H1 (cell line): ENCODE measurements at regions not wholly inside any gene's neighbourhood (a gene's known extent, or its start where the extent isn't known, plus 50 kb on each side); places are given as distances from the start of the nearest gene placed in this dataset.

Source experiments
- CTCF ChIA-PET: fragments of 300-600 bp; sonication (Branson Sonifier 250); formaldehyde crosslinking; loops from one replicate; lab custom pipeline; 2021; ENCODE audit not compliant: partially characterized antibody; lab: Charles Lee
- POLR2A ChIA-PET: fragments of 300-600 bp; sonication (Branson Sonifier 250); formaldehyde crosslinking; loops from one replicate; lab custom pipeline; 2021; ENCODE audit warnings: inconsistent platforms; ENCODE audit not compliant: partially characterized antibody; lab: Charles Lee
- DNase-seq, 2 experiments: peaks; one replicate each; pipeline versions ENCODE4 v3.0.0 to v3.0.0-alpha.2; 2010 to 2022; ENCODE audit warnings: low spot score in 2 of 2, low read depth in 1 of 2, mixed read lengths in 1 of 2
- FAIRE-seq: peaks from 2 replicates; lab custom pipeline; 2011; peaks lifted over from hg19 to GRCh38; lab: Jason Lieb, UNC
- H2AFZ ChIP-seq: 2 replicates; pipeline ENCODE4 v1.8.1; 2012; ENCODE audit warnings: low read length, inconsistent platforms
- H2AK5ac ChIP-seq: 2 replicates; pipeline ENCODE4 v1.6.1; 2013; ENCODE audit warnings: low read depth, low read length
- H2BK120ac ChIP-seq: replicated peaks from 2 replicates; pipeline ENCODE3; 2013; ENCODE audit warnings: low read depth, low read length, inconsistent platforms
- H2BK12ac ChIP-seq: 2 replicates; pipeline ENCODE4 v1.6.1; 2013; ENCODE audit warnings: low read depth, low read length
- H2BK15ac ChIP-seq: 2 replicates; pipeline ENCODE4 v1.6.1; 2013; ENCODE audit warnings: low read length
- H2BK20ac ChIP-seq: 2 replicates; pipeline ENCODE4 v1.6.1; 2013; ENCODE audit warnings: low read length
- H2BK5ac ChIP-seq: 2 replicates; pipeline ENCODE4 v1.6.1; 2013; ENCODE audit warnings: low read depth, low read length
- H3K14ac ChIP-seq: 2 replicates; pipeline ENCODE4 v1.6.1; 2013; ENCODE audit warnings: inconsistent platforms; ENCODE audit not compliant: insufficient read length
- H3K18ac ChIP-seq: 2 replicates; pipeline ENCODE4 v1.6.1; 2013; ENCODE audit warnings: low read length; ENCODE audit errors: extremely low read depth
- H3K23ac ChIP-seq: 2 replicates; pipeline ENCODE4 v1.6.1; 2013; ENCODE audit warnings: inconsistent platforms; ENCODE audit not compliant: insufficient read length
- H3K23me2 ChIP-seq: 2 replicates; pipeline ENCODE4 v1.6.1; 2013; ENCODE audit warnings: low read depth, low read length
- H3K27ac ChIP-seq: 2 replicates; pipeline ENCODE4 v1.6.1; 2011; ENCODE audit warnings: low read depth, low read length, inconsistent platforms
- H3K27me3 ChIP-seq, 4 experiments: replicated peaks in 1 of 4; 1 replicate in 1 of 4; 2 replicates in 3 of 4; pipeline versions ENCODE4 v1.6.1 to v1.8.1; 2011 to 2013; ENCODE audit warnings: low read length in 3 of 4, mild to moderate bottlenecking in 3 of 4, inconsistent platforms in 2 of 4, mixed read lengths in 2 of 4, moderate library complexity in 1 of 4; ENCODE audit not compliant: control insufficient read depth in 3 of 4, insufficient read depth in 3 of 4; ENCODE audit errors: extremely low read depth in 1 of 4
- H3K36me3 ChIP-seq, 4 experiments: 2 replicates each; pipeline versions ENCODE4 v1.6.1 to v1.8.1; 2011 to 2013; ENCODE audit warnings: mild to moderate bottlenecking in 4 of 4, low read length in 3 of 4, moderate library complexity in 2 of 4, control low read depth in 1 of 4, inconsistent platforms in 1 of 4; ENCODE audit not compliant: insufficient read depth in 4 of 4, control insufficient read depth in 2 of 4
- H3K4ac ChIP-seq: replicated peaks from 2 replicates; pipeline ENCODE3; 2013; ENCODE audit warnings: low read length, low read depth, mixed read lengths, inconsistent platforms; ENCODE audit not compliant: insufficient read length
- H3K4me1 ChIP-seq, 4 experiments: replicated peaks in 1 of 4; 1 replicate in 1 of 4; 2 replicates in 3 of 4; pipeline versions ENCODE4 v1.6.1 to v1.8.1; 2011 to 2013; ENCODE audit warnings: low read length in 3 of 4, inconsistent platforms in 2 of 4, mixed read lengths in 1 of 4; ENCODE audit not compliant: insufficient read depth in 4 of 4, control insufficient read depth in 3 of 4
- H3K4me2 ChIP-seq, 2 experiments: 2 replicates each; pipeline versions ENCODE4 v1.6.1 to v1.8.1; 2011 to 2013; ENCODE audit warnings: low read depth in 2 of 2, low read length in 2 of 2, control low read depth in 1 of 2, inconsistent platforms in 1 of 2, mild to moderate bottlenecking in 1 of 2; ENCODE audit not compliant: insufficient read depth in 1 of 2
- H3K4me3 ChIP-seq, 4 experiments: fragments of 200-600, 300-600 bp in 1 of 4; sonication (generic), shearing (Covaris generic), sonication (Bioruptor Twin) in 1 of 4; 2 replicates each; pipeline versions ENCODE4 v1.5.1 to v1.8.1; 2011 to 2016; ENCODE audit warnings: low read length in 4 of 4, low read depth in 3 of 4, control low read depth in 2 of 4, inconsistent platforms in 2 of 4, mild to moderate bottlenecking in 2 of 4, mixed read lengths in 1 of 4, moderate library complexity in 1 of 4; ENCODE audit not compliant: insufficient read depth in 2 of 4; ENCODE audit errors: extremely low read depth in 1 of 4
- H3K56ac ChIP-seq: replicated peaks from 2 replicates; pipeline ENCODE3; 2013; ENCODE audit warnings: low read depth, mild to moderate bottlenecking, mixed read lengths, low read length, inconsistent platforms; ENCODE audit not compliant: insufficient read length
- H3K79me1 ChIP-seq: 2 replicates; pipeline ENCODE4 v1.6.1; 2013; ENCODE audit warnings: low read depth, low read length, control low read depth
- H3K79me2 ChIP-seq, 2 experiments: 2 replicates each; pipeline versions ENCODE4 v1.6.1 to v1.8.1; 2012 to 2013; ENCODE audit warnings: low read length in 2 of 2, mild to moderate bottlenecking in 2 of 2, inconsistent platforms in 1 of 2; ENCODE audit not compliant: insufficient read depth in 2 of 2, control insufficient read depth in 1 of 2
- H3K9ac ChIP-seq, 4 experiments: replicated peaks in 1 of 4; 1 replicate in 1 of 4; 2 replicates in 3 of 4; pipeline versions ENCODE4 v1.6.1 to v1.8.1; 2011 to 2013; ENCODE audit warnings: low read depth in 3 of 4, low read length in 3 of 4, control low read depth in 2 of 4, mild to moderate bottlenecking in 2 of 4, moderate library complexity in 2 of 4, inconsistent platforms in 1 of 4; ENCODE audit errors: extremely low read depth in 1 of 4
- H3K9me3 ChIP-seq, 2 experiments: 2 replicates each; pipeline versions ENCODE4 v1.6.1 to v1.8.1; 2012 to 2013; ENCODE audit warnings: mild to moderate bottlenecking in 2 of 2, moderate library complexity in 2 of 2, control low read depth in 1 of 2, inconsistent platforms in 1 of 2, low read depth in 1 of 2, low read length in 1 of 2, mixed read lengths in 1 of 2; ENCODE audit not compliant: insufficient read depth in 2 of 2
- H4K20me1 ChIP-seq, 2 experiments: replicated peaks in 1 of 2; 2 replicates each; pipeline versions ENCODE3 to v1.8.1; 2011 to 2013; ENCODE audit warnings: inconsistent platforms in 2 of 2, low read length in 2 of 2, mild to moderate bottlenecking in 1 of 2; ENCODE audit not compliant: insufficient read depth in 2 of 2, control insufficient read depth in 1 of 2
- H4K5ac ChIP-seq: 2 replicates; pipeline ENCODE4 v1.6.1; 2013; ENCODE audit warnings: low read length, low read depth, mixed read lengths, inconsistent platforms; ENCODE audit not compliant: insufficient read length
- H4K8ac ChIP-seq: 2 replicates; pipeline ENCODE4 v1.8.0; 2013; ENCODE audit warnings: mild to moderate bottlenecking, moderate library complexity, low read length, inconsistent platforms; ENCODE audit not compliant: insufficient read depth; ENCODE audit errors: extremely low read depth
- H4K91ac ChIP-seq: replicated peaks from 2 replicates; pipeline ENCODE3; 2013; ENCODE audit warnings: low read length, mixed read lengths, inconsistent platforms; ENCODE audit not compliant: insufficient read length
- KDM1A ChIP-seq: fragments of 200-600, 300-600 bp; sonication (generic); IDR thresholded peaks from 2 replicates; pipeline ENCODE4 v1.7.1; 2016; ENCODE audit warnings: mild to moderate bottlenecking, low read length, borderline replicate concordance
- NRF1 ChIP-seq: IDR thresholded peaks from 2 replicates; pipeline ENCODE4 v1.6.1; 2011; ENCODE audit warnings: mild to moderate bottlenecking, low read depth, low read length, improper control_type of control experiment
- SIRT6 ChIP-seq: IDR thresholded peaks from one replicate; pipeline ENCODE4 v1.7.1; 2012; ENCODE audit warnings: low read length, inconsistent platforms
- WGBS, 2 experiments: shearing (Covaris generic) in 1 of 2; methylation state at CpG; one replicate each; pipeline versions ENCODE4 v1.1.6 to v1.1.7; 2013 to 2015; ENCODE audit warnings: low lambda C conversion rate in 2 of 2, mixed read lengths in 2 of 2, inconsistent platforms in 1 of 2, low coverage in 1 of 2, missing lambda C conversion rate in 1 of 2; ENCODE audit not compliant: insufficient replicate concordance in 2 of 2, insufficient coverage in 1 of 2, insufficient read length in 1 of 2; ENCODE audit errors: extremely low coverage in 1 of 2, missing lambda C conversion rate in 1 of 2; 5-methylcytosine and 5-hydroxymethylcytosine counted together
- TF ChIP-seq, protein P1 (sequence below): IDR thresholded peaks from 2 replicates; pipeline ENCODE4 v1.6.1; 2012; ENCODE audit warnings: low read length, inconsistent platforms

DNA sequence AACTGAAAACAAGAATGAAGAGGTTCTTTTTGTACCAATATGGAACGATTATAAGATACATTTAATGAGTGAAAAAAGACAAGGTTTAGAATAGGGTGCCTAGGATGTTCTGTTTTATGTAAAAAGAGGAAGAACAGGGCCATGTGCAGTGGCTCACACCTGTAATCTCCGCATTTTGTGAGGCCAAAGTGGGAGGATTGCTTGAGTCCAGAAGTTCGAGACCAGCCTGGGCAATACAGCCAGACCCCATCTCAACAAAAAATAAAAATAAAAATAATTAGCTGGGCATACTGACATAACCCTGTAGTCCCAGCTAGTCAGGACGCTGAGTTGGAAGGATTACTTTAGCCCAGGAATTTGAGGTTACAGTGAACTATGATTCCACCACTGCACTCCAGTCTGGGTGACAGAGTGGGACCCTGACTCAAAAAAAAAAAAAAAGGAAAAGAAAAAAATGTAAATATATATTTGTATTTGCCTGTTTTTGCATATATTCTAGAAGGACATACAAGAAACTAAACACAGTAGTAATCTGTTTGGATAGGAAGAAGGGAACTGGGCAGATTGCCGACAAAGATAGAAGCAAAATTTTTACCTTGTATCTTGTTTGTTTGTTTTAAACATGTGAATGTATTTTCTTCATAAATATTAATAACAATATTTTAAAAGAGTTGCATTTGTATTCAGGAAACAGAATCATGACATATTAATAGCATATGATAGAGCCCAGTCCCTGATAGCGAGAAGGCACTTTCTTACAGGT is 174.3 kb downstream of the SOX2 start:
- Histone ChIP-seq H3K4me3 (no peak overlapping the region), H3K23ac (no peak overlapping the region), H2BK5ac (no peak overlapping the region), H4K91ac (no peak overlapping the region), H3K79me2 (no peaks in the 10 kb centered on the region), H3K79me1 (no peaks in the 10 kb centered on the region), H2BK20ac (no peak overlapping the region), H2BK120ac (no peak overlapping the region), H4K5ac (no peak overlapping the region), H3K14ac (no peak overlapping the region), H3K9me3 (no peaks in the 10 kb centered on the region), H2BK15ac (no peak overlapping the region), H3K36me3 (no peaks in the 10 kb centered on the region), H3K27ac (no peak overlapping the region), H2BK12ac (no peak overlapping the region), H3K18ac (no peak overlapping the region), H3K4me1 (peaks cover 0 to 12% (median 0%) of the 10 kb centered on the region in 4 experiments; a peak in 4 of 7 replicates), H3K23me2 (peaks cover 2% of the 10 kb centered on the region; the same call in 1 of the 2 replicates), H3K9ac (no peak overlapping the region), H2AFZ (no peak overlapping the region), H3K56ac (no peak overlapping the region), H4K8ac (no peak overlapping the region), H3K27me3 (no peaks in the 10 kb centered on the region), H3K4me2 (no peak overlapping the region), H4K20me1 (no peaks in the 10 kb centered on the region), H3K4ac (no peak overlapping the region), H2AK5ac (no peak overlapping the region)
- TF ChIP-seq NRF1, result no peak
- TF ChIP-seq SIRT6, result no peak
- TF ChIP-seq, protein P1, sequence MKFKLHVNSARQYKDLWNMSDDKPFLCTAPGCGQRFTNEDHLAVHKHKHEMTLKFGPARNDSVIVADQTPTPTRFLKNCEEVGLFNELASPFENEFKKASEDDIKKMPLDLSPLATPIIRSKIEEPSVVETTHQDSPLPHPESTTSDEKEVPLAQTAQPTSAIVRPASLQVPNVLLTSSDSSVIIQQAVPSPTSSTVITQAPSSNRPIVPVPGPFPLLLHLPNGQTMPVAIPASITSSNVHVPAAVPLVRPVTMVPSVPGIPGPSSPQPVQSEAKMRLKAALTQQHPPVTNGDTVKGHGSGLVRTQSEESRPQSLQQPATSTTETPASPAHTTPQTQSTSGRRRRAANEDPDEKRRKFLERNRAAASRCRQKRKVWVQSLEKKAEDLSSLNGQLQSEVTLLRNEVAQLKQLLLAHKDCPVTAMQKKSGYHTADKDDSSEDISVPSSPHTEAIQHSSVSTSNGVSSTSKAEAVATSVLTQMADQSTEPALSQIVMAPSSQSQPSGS, result no peak
- 0 out of 2 replicates have a peak, but pooled peaks have one; percentile 22 for TF ChIP-seq KDM1A
- WGBS, 2 experiments, result 90% methylated on average over 6 of the region's 6 CpGs; no CpG with 5 or more reads in 1 of the 2 experiments
- DNase-seq (no peak), FAIRE-seq (no peak)
- ChIA-PET POLR2A (no interaction called here), CTCF (interaction anchor here (0.5 to 1.5 kb wide), 4 partner anchors 9 to 168 kb away, joined by 3 to 4 read pairs (median 3); no protein-coding TSS in a partner anchor)
